BJ (cell line): ENCODE measurements at regions not wholly inside any gene's neighbourhood (a gene's known extent, or its start where the extent isn't known, plus 50 kb on each side); places are given as distances from the start of the nearest gene placed in this dataset.

ENCODE experiments used
- CTCF ChIA-PET: fragments of 350-600 bp; formaldehyde crosslinking; extraction: SDS; loops from one replicate; lab custom pipeline; 2021; ENCODE audit warnings: antibody characterized with exemption, inconsistent platforms; lab: Yijun Ruan, JAX
- POLR2A ChIA-PET: fragments of 300-600 bp; sonication (Branson Sonifier 250); formaldehyde crosslinking; extraction: SDS; loops from one replicate; lab custom pipeline; 2021; ENCODE audit warnings: antibody characterized with exemption; lab: Charles Lee
- DNase-seq: peaks from one replicate; pipeline ENCODE4 v3.0.0-alpha.2; 2011; ENCODE audit warnings: low read depth
- H3K27me3 ChIP-seq: 2 replicates; pipeline ENCODE4 v1.6.0; 2011; ENCODE audit warnings: low read length; ENCODE audit not compliant: control insufficient read depth, insufficient read depth
- H3K36me3 ChIP-seq: 2 replicates; pipeline ENCODE4 v1.5.1; 2011; ENCODE audit warnings: low read length; ENCODE audit not compliant: control insufficient read depth, insufficient read depth
- H3K4me3 ChIP-seq: 2 replicates; pipeline ENCODE4 v1.5.1; 2011; ENCODE audit warnings: low read depth, mild to moderate bottlenecking, control low read depth, low read length
- CTCF ChIP-seq: IDR thresholded peaks from 2 replicates; pipeline ENCODE4 v1.5.1; 2011; ENCODE audit warnings: low read depth, mild to moderate bottlenecking, control low read depth, inconsistent platforms, low read length, moderate library complexity; ENCODE audit not compliant: insufficient read depth

- Histone ChIP-seq H3K4me3 (no peak overlapping the region), H3K27me3 (no peaks in the 10 kb centered on the region), H3K36me3 (no peaks in the 10 kb centered on the region)
- no peak for TF ChIP-seq CTCF
- ChIA-PET CTCF (no interaction called here), POLR2A (no interaction called here)
- DNase-seq: no peak
Measured at GRCh38 chr12:71041476-71041875, 116.3 kb downstream of the TSPAN8 start.

- ChIA-PET POLR2A (no interaction called here), CTCF (no interaction called here)
- Histone ChIP-seq H3K36me3 (no peaks in the 10 kb centered on the region), H3K27me3 (no peaks in the 10 kb centered on the region), H3K4me3 (no peak overlapping the region)
- TF ChIP-seq CTCF: no peak
- DNase-seq: no peak
Measured at GRCh38 chr12:71038960-71039359, 118.4 kb upstream of the PTPRR start.

GRCh38 chr12:71036526-71036925, 116.0 kb upstream of the PTPRR start:
- ChIA-PET POLR2A (no interaction called here), CTCF (no interaction called here)
- TF ChIP-seq CTCF: no peak
- Histone ChIP-seq H3K4me3 (no peak overlapping the region), H3K27me3 (no peaks in the 10 kb centered on the region), H3K36me3 (no peaks in the 10 kb centered on the region)
- no peak for DNase-seq

GRCh38 chr12:71032933-71033332, 112.4 kb upstream of the PTPRR start:
- TF ChIP-seq CTCF: no peak
- H3K27me3 ChIP-seq: no peaks in the 10 kb centered on the region
- no peak for DNase-seq
- POLR2A ChIA-PET: no interaction called here
- H3K4me3 ChIP-seq: no peak overlapping the region
- CTCF ChIA-PET: no interaction called here
- no peaks in the 10 kb centered on the region for H3K36me3 ChIP-seq

- POLR2A ChIA-PET: no interaction called here
- no peak for TF ChIP-seq CTCF
Measured at GRCh38 chr12:71029302-71029701, 108.8 kb upstream of the PTPRR start.

More at GRCh38 chr12:71029302-71029701, 108.8 kb upstream of the PTPRR start:
- H3K27me3 ChIP-seq: no peaks in the 10 kb centered on the region
- no peaks in the 10 kb centered on the region for H3K36me3 ChIP-seq
- DNase-seq: no peak
- CTCF ChIA-PET: no interaction called here
- no peak overlapping the region for H3K4me3 ChIP-seq
